Smooth muscle cell (in vitro differentiated cells): ENCODE measurements at regions not wholly inside any gene's neighbourhood (a gene's known extent, or its start where the extent isn't known, plus 50 kb on each side); places are given as distances from the start of the nearest gene placed in this dataset.
A peak's percentile ranks its signal among the peaks of the same experiment; 100 is the strongest.

Experiments
- DNase-seq: peaks from one replicate; lab custom pipeline; 2025; ENCODE audit not compliant: unreplicated experiment; lab: John Stamatoyannopoulos, UW
- H2AFZ ChIP-seq: fragments of 200-600 bp; sonication (generic); 2 replicates; pipeline ENCODE4 v1.6.0; 2016; ENCODE audit warnings: antibody characterized with exemption, low read depth, mild to moderate bottlenecking
- H3F3A ChIP-seq: fragments of 200-600 bp; sonication (generic); 2 replicates; pipeline ENCODE4 v1.6.0; 2017; ENCODE audit warnings: antibody characterized with exemption, low read depth
- H3K27ac ChIP-seq: fragments of 200-600 bp; sonication (generic); 2 replicates; pipeline ENCODE4 v1.5.1; 2016; ENCODE audit warnings: low read depth, mild to moderate bottlenecking
- H3K27me3 ChIP-seq: fragments of 200-600 bp; sonication (generic); 2 replicates; pipeline ENCODE4 v1.6.1; 2016; ENCODE audit warnings: low read depth, mild to moderate bottlenecking
- H3K36me3 ChIP-seq: fragments of 200-600 bp; sonication (generic); 2 replicates; pipeline ENCODE4 v1.5.1; 2016; ENCODE audit warnings: low read depth
- H3K4me1 ChIP-seq: fragments of 200-600 bp; sonication (generic); 2 replicates; pipeline ENCODE4 v1.5.1; 2016; ENCODE audit warnings: low read depth
- H3K4me2 ChIP-seq: fragments of 200-600 bp; sonication (generic); 2 replicates; pipeline ENCODE4 v1.6.0; 2016; ENCODE audit warnings: mild to moderate bottlenecking
- H3K4me3 ChIP-seq: fragments of 200-600 bp; sonication (generic); 2 replicates; pipeline ENCODE4 v1.5.1; 2016; ENCODE audit warnings: mild to moderate bottlenecking
- H3K79me2 ChIP-seq: fragments of 200-600 bp; sonication (generic); 2 replicates; pipeline ENCODE4 v1.6.0; 2016; ENCODE audit warnings: low read depth, mild to moderate bottlenecking
- H3K9ac ChIP-seq: fragments of 200-600 bp; sonication (generic); 2 replicates; pipeline ENCODE4 v1.6.0; 2016; ENCODE audit warnings: low read depth
- H3K9me3 ChIP-seq: fragments of 200-600 bp; sonication (generic); replicated peaks from 2 replicates; pipeline ENCODE4 v1.5.1; 2016; ENCODE audit warnings: low read depth
- H4K20me1 ChIP-seq: fragments of 200-600 bp; sonication (generic); 2 replicates; pipeline ENCODE4 v1.6.0; 2016; ENCODE audit warnings: low read depth
- WGBS: methylation state at CpG from one replicate; pipeline ENCODE4 v1.1.7; 2016; ENCODE audit warnings: low lambda C conversion rate; 5-methylcytosine and 5-hydroxymethylcytosine counted together
- TF ChIP-seq, protein P1 (sequence below): fragments of 200-600 bp; sonication (generic); IDR thresholded peaks from 2 replicates; pipeline ENCODE4 v1.5.1; 2017; ENCODE audit warnings: borderline replicate concordance, mild to moderate bottlenecking, antibody characterized with exemption; ENCODE audit not compliant: insufficient read depth, poor library complexity, severe bottlenecking

DNA sequence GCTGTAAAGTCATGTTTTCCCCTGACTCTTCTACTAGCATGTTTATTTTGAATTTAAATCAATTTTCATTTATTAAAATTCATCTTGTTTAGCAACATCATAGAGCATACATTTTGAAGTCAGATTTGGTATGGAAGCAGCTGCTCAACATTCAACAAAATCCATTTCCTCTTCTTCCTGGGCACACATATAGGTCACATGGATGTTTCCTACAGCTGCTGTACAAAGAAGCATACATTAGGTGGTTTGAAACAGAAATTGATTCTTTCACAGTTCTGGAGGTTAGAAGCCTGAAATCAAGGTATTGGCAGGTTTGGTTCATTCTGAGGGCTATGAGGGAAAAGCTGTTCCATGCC, 495.2 kb downstream of the RFPL4B start:
- H3F3A ChIP-seq, result peaks cover 14% of the 10 kb centered on the region
- no peaks in the 10 kb centered on the region for H3K9me3 ChIP-seq
- no peaks in the 10 kb centered on the region for H4K20me1 ChIP-seq
- H3K4me3 ChIP-seq, result no peak overlapping the region
- H3K79me2 ChIP-seq, result no peaks in the 10 kb centered on the region
- no peak overlapping the region for H3K9ac ChIP-seq
- H3K27ac ChIP-seq, result no peak overlapping the region
- no peaks in the 10 kb centered on the region for H3K27me3 ChIP-seq
- H3K4me2 ChIP-seq, result no peak overlapping the region
- H3K4me1 ChIP-seq, result peaks cover 7% of the 10 kb centered on the region
- no peak for DNase-seq
- TF ChIP-seq, protein P1, sequence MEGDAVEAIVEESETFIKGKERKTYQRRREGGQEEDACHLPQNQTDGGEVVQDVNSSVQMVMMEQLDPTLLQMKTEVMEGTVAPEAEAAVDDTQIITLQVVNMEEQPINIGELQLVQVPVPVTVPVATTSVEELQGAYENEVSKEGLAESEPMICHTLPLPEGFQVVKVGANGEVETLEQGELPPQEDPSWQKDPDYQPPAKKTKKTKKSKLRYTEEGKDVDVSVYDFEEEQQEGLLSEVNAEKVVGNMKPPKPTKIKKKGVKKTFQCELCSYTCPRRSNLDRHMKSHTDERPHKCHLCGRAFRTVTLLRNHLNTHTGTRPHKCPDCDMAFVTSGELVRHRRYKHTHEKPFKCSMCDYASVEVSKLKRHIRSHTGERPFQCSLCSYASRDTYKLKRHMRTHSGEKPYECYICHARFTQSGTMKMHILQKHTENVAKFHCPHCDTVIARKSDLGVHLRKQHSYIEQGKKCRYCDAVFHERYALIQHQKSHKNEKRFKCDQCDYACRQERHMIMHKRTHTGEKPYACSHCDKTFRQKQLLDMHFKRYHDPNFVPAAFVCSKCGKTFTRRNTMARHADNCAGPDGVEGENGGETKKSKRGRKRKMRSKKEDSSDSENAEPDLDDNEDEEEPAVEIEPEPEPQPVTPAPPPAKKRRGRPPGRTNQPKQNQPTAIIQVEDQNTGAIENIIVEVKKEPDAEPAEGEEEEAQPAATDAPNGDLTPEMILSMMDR, result no peak
- peak overlapping the region; percentile 67 for H2AFZ ChIP-seq
- no peaks in the 10 kb centered on the region for H3K36me3 ChIP-seq

DNA sequence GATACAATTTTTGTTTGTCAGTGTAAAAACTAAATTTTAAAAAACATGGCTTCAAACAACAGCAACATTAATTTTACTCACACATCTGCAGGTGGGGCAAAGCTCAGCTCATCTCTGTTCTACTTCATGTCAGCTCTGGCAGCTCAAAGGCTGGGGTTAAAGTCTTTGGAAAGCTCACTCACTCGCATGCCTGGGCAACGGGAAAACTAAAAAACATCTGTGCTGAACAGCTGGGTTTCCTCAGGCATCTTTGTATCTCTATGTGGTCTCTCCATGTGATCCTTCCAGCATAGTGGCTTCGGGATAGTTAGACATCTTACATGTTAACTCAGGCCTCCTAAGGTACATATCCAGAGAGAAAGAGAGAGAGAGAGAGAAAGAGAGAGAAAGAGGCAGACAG, 499.6 kb downstream of the RFPL4B start:
- no peaks in the 10 kb centered on the region for H3K9me3 ChIP-seq
- TF ChIP-seq, protein P1, result no peak
- peak overlapping the region; percentile 36 for H2AFZ ChIP-seq
- H4K20me1 ChIP-seq, result no peaks in the 10 kb centered on the region
- peak overlapping the region; percentile 33 for H3K4me2 ChIP-seq
- peak overlapping the region; percentile 9 for H3K27ac ChIP-seq
- no peaks in the 10 kb centered on the region for H3K4me1 ChIP-seq
- no peak for DNase-seq
- H3K27me3 ChIP-seq, result no peaks in the 10 kb centered on the region
- H3K4me3 ChIP-seq, result no peak overlapping the region
- H3F3A ChIP-seq, result no peaks in the 10 kb centered on the region
- H3K36me3 ChIP-seq, result no peaks in the 10 kb centered on the region
- WGBS, result 18% methylated on average over 3 of the region's 3 CpGs
- no peaks in the 10 kb centered on the region for H3K79me2 ChIP-seq
- no peak overlapping the region for H3K9ac ChIP-seq

DNA sequence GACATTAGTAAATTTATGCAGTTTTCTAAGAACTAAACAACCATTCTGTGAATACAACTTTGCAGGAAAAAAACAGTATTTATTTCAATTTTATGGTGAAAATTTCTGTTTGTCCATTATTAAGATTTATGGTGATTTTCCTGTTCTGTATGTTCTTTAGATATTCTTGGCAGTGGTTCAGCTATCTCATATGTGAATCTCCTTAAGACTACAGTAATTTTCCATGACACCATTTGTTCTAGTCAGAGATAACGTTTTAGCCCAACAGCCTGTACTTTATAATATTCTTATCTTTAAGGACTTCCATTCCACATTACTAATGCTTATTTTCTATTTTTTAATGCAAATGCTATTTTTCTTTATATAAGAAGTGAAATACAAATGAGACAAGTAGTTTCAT, 504.0 kb downstream of the RFPL4B start:
- H3K4me3 ChIP-seq, result no peak overlapping the region
- no peak overlapping the region for H3K27ac ChIP-seq
- TF ChIP-seq, protein P1, result no peak
- H3K36me3 ChIP-seq, result no peaks in the 10 kb centered on the region
- no peaks in the 10 kb centered on the region for H3K4me1 ChIP-seq
- no peak overlapping the region for H3K9ac ChIP-seq
- H3K27me3 ChIP-seq, result no peaks in the 10 kb centered on the region
- DNase-seq, result no peak
- no peaks in the 10 kb centered on the region for H3K9me3 ChIP-seq
- WGBS, result 7% methylated on average over 1 of the region's 1 CpG
- no peak overlapping the region for H2AFZ ChIP-seq
- H4K20me1 ChIP-seq, result no peaks in the 10 kb centered on the region
- H3F3A ChIP-seq, result no peaks in the 10 kb centered on the region
- H3K79me2 ChIP-seq, result no peaks in the 10 kb centered on the region
- H3K4me2 ChIP-seq, result peak overlapping the region; percentile 9

DNA sequence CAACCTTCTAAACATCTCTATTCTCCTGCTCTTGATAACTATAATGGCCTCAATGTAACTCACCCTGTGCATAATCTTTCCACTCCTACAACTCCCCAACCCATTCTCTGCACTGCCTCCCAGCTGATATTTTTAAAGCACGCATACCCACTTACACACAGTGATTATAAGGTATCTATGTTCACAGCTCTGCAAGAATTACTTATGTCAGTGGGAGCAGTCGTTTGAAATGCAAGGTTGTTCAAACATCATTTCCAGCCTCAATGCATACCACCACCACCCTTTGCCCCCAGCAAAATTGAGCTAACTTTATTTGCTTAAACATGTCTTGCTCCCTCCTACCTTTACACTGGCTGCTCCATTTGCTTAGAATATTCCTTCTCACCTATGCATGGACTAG, 506.0 kb downstream of the RFPL4B start:
- no peaks in the 10 kb centered on the region for H3K36me3 ChIP-seq
- DNase-seq, result no peak
- H3K9ac ChIP-seq, result no peak overlapping the region
- TF ChIP-seq, protein P1, result no peak
- H4K20me1 ChIP-seq, result no peaks in the 10 kb centered on the region
- H3K4me2 ChIP-seq, result no peak overlapping the region
- no peaks in the 10 kb centered on the region for H3K79me2 ChIP-seq
- H3K27ac ChIP-seq, result no peak overlapping the region
- H3K4me1 ChIP-seq, result no peaks in the 10 kb centered on the region
- no peak overlapping the region for H3K4me3 ChIP-seq
- no peaks in the 10 kb centered on the region for H3F3A ChIP-seq
- H3K9me3 ChIP-seq, result no peaks in the 10 kb centered on the region
- H3K27me3 ChIP-seq, result no peaks in the 10 kb centered on the region
- no peak overlapping the region for H2AFZ ChIP-seq
- 80% methylated on average over 2 of the region's 2 CpGs for WGBS
